Amniotic stem cell (primary cell): ENCODE measurements at regions not wholly inside any gene's neighbourhood (a gene's known extent, or its start where the extent isn't known, plus 50 kb on each side); places are given as distances from the start of the nearest gene placed in this dataset.

Experiments used
- DNase-seq: peaks from one replicate; lab custom pipeline; 2025; lab: John Stamatoyannopoulos, UW

GRCh38 chr6:146865756-146866379, 267.1 kb downstream of the ADGB start:
- DNase-seq, result no peak

GRCh38 chr6:146866731-146867414, 268.1 kb downstream of the ADGB start:
- no peak for DNase-seq

GRCh38 chr6:146868671-146869209, 270.0 kb downstream of the ADGB start:
- no peak for DNase-seq

GRCh38 chr6:146870760-146871159, 272.0 kb downstream of the ADGB start:
- DNase-seq, result no peak

- DNase-seq, result no peak
Measured at GRCh38 chr6:146871611-146872425, 273.0 kb downstream of the ADGB start.

GRCh38 chr6:146872426-146872785, 273.6 kb downstream of the ADGB start:
- no peak for DNase-seq

- no peak for DNase-seq
Measured at GRCh38 chr6:146874278-146875018, 275.7 kb downstream of the ADGB start.

- DNase-seq, result no peak
Measured at GRCh38 chr6:146875927-146876270, 277.1 kb downstream of the ADGB start.

- no peak for DNase-seq
Measured at GRCh38 chr6:146876271-146877151, 277.7 kb downstream of the ADGB start.

GRCh38 chr6:146878168-146878951, 279.6 kb downstream of the ADGB start:
- DNase-seq, result no peak

- no peak for DNase-seq
Measured at GRCh38 chr6:146878952-146879340, 280.2 kb downstream of the ADGB start.

GRCh38 chr6:146879406-146880117, 280.8 kb downstream of the ADGB start:
- no peak for DNase-seq

GRCh38 chr6:146881228-146882181, 282.7 kb downstream of the ADGB start:
- no peak for DNase-seq

GRCh38 chr6:146883640-146884531, 285.1 kb downstream of the ADGB start:
- DNase-seq, result no peak

- no peak for DNase-seq
Measured at GRCh38 chr6:146884728-146885127, 286.0 kb downstream of the ADGB start.

- no peak for DNase-seq
Measured at GRCh38 chr6:146885708-146886457, 287.1 kb downstream of the ADGB start.
